ENCODE measurements at regions not wholly inside any gene's neighbourhood (a gene's known extent, or its start where the extent isn't known, plus 50 kb on each side); places are given as distances from the start of the nearest gene placed in this dataset.

DNA sequence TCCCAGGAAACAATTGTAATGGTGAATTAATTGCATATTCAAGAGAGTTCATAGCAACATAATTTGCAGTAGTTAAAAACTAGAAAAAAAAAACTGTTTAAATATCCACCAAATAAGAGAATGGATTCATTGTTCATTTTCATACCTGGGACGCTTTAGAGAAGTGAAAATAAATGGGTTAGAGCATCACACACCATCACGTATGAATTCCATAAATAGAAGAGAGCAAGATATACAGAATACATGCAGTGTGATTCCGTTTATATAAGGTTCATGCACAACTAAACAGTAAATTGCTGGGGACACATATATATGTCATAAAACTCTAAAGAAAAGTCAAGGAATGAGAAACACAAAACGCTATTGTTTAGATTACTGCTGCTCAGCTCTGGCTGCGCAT lies 577.0 kb upstream of the KCNMB2 start:
- Histone ChIP-seq H3K27ac (no peak overlapping the region), H3K36me3 (no peaks in the 10 kb centered on the region), H3K9me3 (no peaks in the 10 kb centered on the region), H3K4me3 (no peak overlapping the region), H3K4me1 (no peaks in the 10 kb centered on the region), H3K27me3 (no peaks in the 10 kb centered on the region)
- DNase-seq (ENCODE audit: low spot score in 2 of 2), result no peak
- intact Hi-C loops (cut with DNase I; ENCODE audit: low total_unique reads), result no loop called here
- no peak for TF ChIP-seq POLR2A (IDR thresholded peaks at IDR 0.05)
- TF ChIP-seq, protein P1, sequence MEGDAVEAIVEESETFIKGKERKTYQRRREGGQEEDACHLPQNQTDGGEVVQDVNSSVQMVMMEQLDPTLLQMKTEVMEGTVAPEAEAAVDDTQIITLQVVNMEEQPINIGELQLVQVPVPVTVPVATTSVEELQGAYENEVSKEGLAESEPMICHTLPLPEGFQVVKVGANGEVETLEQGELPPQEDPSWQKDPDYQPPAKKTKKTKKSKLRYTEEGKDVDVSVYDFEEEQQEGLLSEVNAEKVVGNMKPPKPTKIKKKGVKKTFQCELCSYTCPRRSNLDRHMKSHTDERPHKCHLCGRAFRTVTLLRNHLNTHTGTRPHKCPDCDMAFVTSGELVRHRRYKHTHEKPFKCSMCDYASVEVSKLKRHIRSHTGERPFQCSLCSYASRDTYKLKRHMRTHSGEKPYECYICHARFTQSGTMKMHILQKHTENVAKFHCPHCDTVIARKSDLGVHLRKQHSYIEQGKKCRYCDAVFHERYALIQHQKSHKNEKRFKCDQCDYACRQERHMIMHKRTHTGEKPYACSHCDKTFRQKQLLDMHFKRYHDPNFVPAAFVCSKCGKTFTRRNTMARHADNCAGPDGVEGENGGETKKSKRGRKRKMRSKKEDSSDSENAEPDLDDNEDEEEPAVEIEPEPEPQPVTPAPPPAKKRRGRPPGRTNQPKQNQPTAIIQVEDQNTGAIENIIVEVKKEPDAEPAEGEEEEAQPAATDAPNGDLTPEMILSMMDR (IDR thresholded peaks at IDR 0.05), result no peak
- TF ChIP-seq POLR2AphosphoS5 (IDR thresholded peaks at IDR 0.05), result no peak

GRCh38 chr3:177960014-177960413 lies 576.2 kb upstream of the KCNMB2 start:
- DNase-seq (ENCODE audit: low spot score in 2 of 2), result no peak
- TF ChIP-seq, protein P1 (IDR thresholded peaks at IDR 0.05), result no peak
- TF ChIP-seq POLR2A (IDR thresholded peaks at IDR 0.05), result no peak
- TF ChIP-seq POLR2AphosphoS5 (IDR thresholded peaks at IDR 0.05), result no peak
- Histone ChIP-seq H3K27ac (no peak overlapping the region), H3K4me1 (no peaks in the 10 kb centered on the region), H3K4me3 (no peak overlapping the region), H3K27me3 (no peaks in the 10 kb centered on the region), H3K9me3 (no peaks in the 10 kb centered on the region), H3K36me3 (no peaks in the 10 kb centered on the region)
- intact Hi-C loops (cut with DNase I; ENCODE audit: low total_unique reads), result no loop called here

- no peak overlapping the region for H3K4me3 ChIP-seq
- H3K9me3 ChIP-seq, result no peaks in the 10 kb centered on the region
- no peak for TF ChIP-seq POLR2A (IDR thresholded peaks at IDR 0.05)
- TF ChIP-seq, protein P1 (IDR thresholded peaks at IDR 0.05), result no peak
- no peak for TF ChIP-seq POLR2AphosphoS5 (IDR thresholded peaks at IDR 0.05)
- DNase-seq (ENCODE audit: low spot score in 2 of 2), result no peak
- intact Hi-C loops (cut with DNase I; ENCODE audit: low total_unique reads), result no loop called here
- H3K27ac ChIP-seq, result no peak overlapping the region
- H3K36me3 ChIP-seq, result no peaks in the 10 kb centered on the region
- H3K4me1 ChIP-seq, result no peaks in the 10 kb centered on the region
- no peaks in the 10 kb centered on the region for H3K27me3 ChIP-seq
Measured at GRCh38 chr3:177960722-177961121, 575.5 kb upstream of the KCNMB2 start.

GRCh38 chr3:177961784-177962183 lies 574.5 kb upstream of the KCNMB2 start:
- H3K36me3 ChIP-seq, result no peaks in the 10 kb centered on the region
- H3K4me1 ChIP-seq, result no peaks in the 10 kb centered on the region
- no peaks in the 10 kb centered on the region for H3K27me3 ChIP-seq
- H3K4me3 ChIP-seq, result no peak overlapping the region
- intact Hi-C loops (cut with DNase I; ENCODE audit: low total_unique reads), result no loop called here
- no peak overlapping the region for H3K27ac ChIP-seq
- TF ChIP-seq POLR2AphosphoS5 (IDR thresholded peaks at IDR 0.05) (no peak), POLR2A (IDR thresholded peaks at IDR 0.05) (no peak)
- TF ChIP-seq, protein P1 (IDR thresholded peaks at IDR 0.05), result no peak
- DNase-seq (ENCODE audit: low spot score in 2 of 2), result no peak
- no peaks in the 10 kb centered on the region for H3K9me3 ChIP-seq

DNA sequence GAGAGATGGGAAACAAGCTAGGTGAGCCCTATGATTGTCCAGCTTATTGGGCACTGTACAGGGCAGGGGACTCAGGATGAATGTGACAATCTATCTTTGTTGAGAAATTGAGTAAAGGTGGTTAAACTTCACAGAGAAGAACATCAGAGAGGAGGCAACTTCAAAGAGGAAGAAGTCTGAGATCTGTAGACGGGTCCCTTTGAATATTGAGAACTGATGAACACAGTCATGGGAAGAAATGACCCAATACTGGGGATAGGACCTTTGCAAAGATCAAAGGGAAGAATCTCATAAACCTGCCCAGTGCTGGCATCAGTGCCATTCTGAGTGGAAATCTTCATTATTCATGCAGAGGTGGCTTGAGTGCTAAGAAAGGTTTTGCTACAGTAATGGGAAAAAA lies 569.7 kb upstream of the KCNMB2 start:
- no peaks in the 10 kb centered on the region for H3K9me3 ChIP-seq
- DNase-seq (ENCODE audit: low spot score in 2 of 2), result no peak
- H3K27ac ChIP-seq, result no peak overlapping the region
- TF ChIP-seq POLR2A (IDR thresholded peaks at IDR 0.05) (no peak), POLR2AphosphoS5 (IDR thresholded peaks at IDR 0.05) (no peak)
- TF ChIP-seq, protein P1 (IDR thresholded peaks at IDR 0.05), result no peak
- no peaks in the 10 kb centered on the region for H3K4me1 ChIP-seq
- H3K4me3 ChIP-seq, result no peak overlapping the region
- no peaks in the 10 kb centered on the region for H3K27me3 ChIP-seq
- intact Hi-C loops (cut with DNase I; ENCODE audit: low total_unique reads), result no loop called here
- H3K36me3 ChIP-seq, result no peaks in the 10 kb centered on the region

All from breast epithelium (tissue), 4 donors.